ENCODE measurements at regions not wholly inside any gene's neighbourhood (a gene's known extent, or its start where the extent isn't known, plus 50 kb on each side); places are given as distances from the start of the nearest gene placed in this dataset.

GRCh38 chr12:125443341-125443740 lies 378.1 kb downstream of the AACS start:
- Histone ChIP-seq H3K4me3 (ENCODE audit: low read length) (no peak overlapping the region), H3K27me3 (ENCODE audit: insufficient read depth, low read length) (no peaks in the 10 kb centered on the region), H3K27ac (ENCODE audit: low read length) (no peak overlapping the region), H3K9me3 (ENCODE audit: insufficient read depth, low read depth, low read length) (no peaks in the 10 kb centered on the region), H3K9ac (ENCODE audit: low read depth, low read length) (no peak overlapping the region), H3K4me1 (ENCODE audit: insufficient read depth, low read length) (no peaks in the 10 kb centered on the region; the same call in 1 of the 2 replicates), H3K36me3 (ENCODE audit: insufficient read depth, low read depth, low read length) (no peaks in the 10 kb centered on the region)

GRCh38 chr12:125451408-125451807 lies 386.2 kb downstream of the AACS start:
- Histone ChIP-seq H3K9me3 (ENCODE audit: insufficient read depth, low read depth, low read length) (no peaks in the 10 kb centered on the region), H3K27me3 (ENCODE audit: insufficient read depth, low read length) (no peaks in the 10 kb centered on the region), H3K4me1 (ENCODE audit: insufficient read depth, low read length) (no peaks in the 10 kb centered on the region), H3K27ac (ENCODE audit: low read length) (no peak overlapping the region), H3K9ac (ENCODE audit: low read depth, low read length) (no peak overlapping the region), H3K36me3 (ENCODE audit: insufficient read depth, low read depth, low read length) (no peaks in the 10 kb centered on the region), H3K4me3 (ENCODE audit: low read length) (no peak overlapping the region)

GRCh38 chr12:125453751-125454150 lies 388.5 kb downstream of the AACS start:
- H3K27ac ChIP-seq (ENCODE audit: low read length): no peak overlapping the region
- no peak overlapping the region for H3K4me3 ChIP-seq (ENCODE audit: low read length)
- no peaks in the 10 kb centered on the region for H3K36me3 ChIP-seq (ENCODE audit: insufficient read depth, low read depth, low read length)
- no peaks in the 10 kb centered on the region for H3K4me1 ChIP-seq (ENCODE audit: insufficient read depth, low read length)
- no peaks in the 10 kb centered on the region for H3K9me3 ChIP-seq (ENCODE audit: insufficient read depth, low read depth, low read length)
- H3K9ac ChIP-seq (ENCODE audit: low read depth, low read length): no peak overlapping the region
- no peaks in the 10 kb centered on the region for H3K27me3 ChIP-seq (ENCODE audit: insufficient read depth, low read length)

GRCh38 chr12:125454291-125454690 lies 389.1 kb downstream of the AACS start:
- no peak overlapping the region for H3K27ac ChIP-seq (ENCODE audit: low read length)
- H3K4me3 ChIP-seq (ENCODE audit: low read length): no peak overlapping the region
- H3K27me3 ChIP-seq (ENCODE audit: insufficient read depth, low read length): no peaks in the 10 kb centered on the region
- H3K36me3 ChIP-seq (ENCODE audit: insufficient read depth, low read depth, low read length): no peaks in the 10 kb centered on the region
- no peaks in the 10 kb centered on the region for H3K9me3 ChIP-seq (ENCODE audit: insufficient read depth, low read depth, low read length)
- H3K4me1 ChIP-seq (ENCODE audit: insufficient read depth, low read length): no peaks in the 10 kb centered on the region
- H3K9ac ChIP-seq (ENCODE audit: low read depth, low read length): no peak overlapping the region

- no peak overlapping the region for H3K27ac ChIP-seq (ENCODE audit: low read length)
- H3K9ac ChIP-seq (ENCODE audit: low read depth, low read length): no peak overlapping the region
- no peaks in the 10 kb centered on the region for H3K36me3 ChIP-seq (ENCODE audit: insufficient read depth, low read depth, low read length)
Measured at GRCh38 chr12:125454786-125455480, 389.7 kb downstream of the AACS start.

GRCh38 chr12:125455556-125455955 lies 390.3 kb downstream of the AACS start:
- Histone ChIP-seq H3K36me3 (ENCODE audit: insufficient read depth, low read depth, low read length) (no peaks in the 10 kb centered on the region), H3K27me3 (ENCODE audit: insufficient read depth, low read length) (no peaks in the 10 kb centered on the region), H3K9me3 (ENCODE audit: insufficient read depth, low read depth, low read length) (no peaks in the 10 kb centered on the region), H3K9ac (ENCODE audit: low read depth, low read length) (no peak overlapping the region), H3K4me3 (ENCODE audit: low read length) (no peak overlapping the region), H3K27ac (ENCODE audit: low read length) (no peak overlapping the region), H3K4me1 (ENCODE audit: insufficient read depth, low read length) (no peaks in the 10 kb centered on the region)

More at GRCh38 chr12:125454786-125455480, 389.7 kb downstream of the AACS start:
- H3K4me1 ChIP-seq (ENCODE audit: insufficient read depth, low read length): no peaks in the 10 kb centered on the region
- no peaks in the 10 kb centered on the region for H3K27me3 ChIP-seq (ENCODE audit: insufficient read depth, low read length)
- H3K9me3 ChIP-seq (ENCODE audit: insufficient read depth, low read depth, low read length): no peaks in the 10 kb centered on the region
- H3K4me3 ChIP-seq (ENCODE audit: low read length): no peak overlapping the region

GRCh38 chr12:125458552-125459268 lies 393.5 kb downstream of the AACS start:
- no peaks in the 10 kb centered on the region for H3K27me3 ChIP-seq (ENCODE audit: insufficient read depth, low read length)
- H3K36me3 ChIP-seq (ENCODE audit: insufficient read depth, low read depth, low read length): no peaks in the 10 kb centered on the region
- no peaks in the 10 kb centered on the region for H3K4me1 ChIP-seq (ENCODE audit: insufficient read depth, low read length)
- H3K9me3 ChIP-seq (ENCODE audit: insufficient read depth, low read depth, low read length): no peaks in the 10 kb centered on the region
- H3K9ac ChIP-seq (ENCODE audit: low read depth, low read length): no peak overlapping the region
- no peak overlapping the region for H3K27ac ChIP-seq (ENCODE audit: low read length)
- no peak overlapping the region for H3K4me3 ChIP-seq (ENCODE audit: low read length)

- no peaks in the 10 kb centered on the region for H3K27me3 ChIP-seq (ENCODE audit: insufficient read depth, low read length)
- H3K36me3 ChIP-seq (ENCODE audit: insufficient read depth, low read depth, low read length): no peaks in the 10 kb centered on the region
- no peak overlapping the region for H3K27ac ChIP-seq (ENCODE audit: low read length)
- H3K4me1 ChIP-seq (ENCODE audit: insufficient read depth, low read length): no peaks in the 10 kb centered on the region
- H3K4me3 ChIP-seq (ENCODE audit: low read length): no peak overlapping the region
- H3K9me3 ChIP-seq (ENCODE audit: insufficient read depth, low read depth, low read length): no peaks in the 10 kb centered on the region
- no peak overlapping the region for H3K9ac ChIP-seq (ENCODE audit: low read depth, low read length)
Measured at GRCh38 chr12:125461831-125462230, 396.6 kb downstream of the AACS start.

- Histone ChIP-seq H3K4me1 (ENCODE audit: insufficient read depth, low read length) (no peaks in the 10 kb centered on the region), H3K27me3 (ENCODE audit: insufficient read depth, low read length) (no peaks in the 10 kb centered on the region), H3K4me3 (ENCODE audit: low read length) (no peak overlapping the region), H3K9me3 (ENCODE audit: insufficient read depth, low read depth, low read length) (no peaks in the 10 kb centered on the region), H3K36me3 (ENCODE audit: insufficient read depth, low read depth, low read length) (no peaks in the 10 kb centered on the region), H3K27ac (ENCODE audit: low read length) (no peak overlapping the region), H3K9ac (ENCODE audit: low read depth, low read length) (no peak overlapping the region)
Measured at GRCh38 chr12:125463386-125463785, 398.2 kb downstream of the AACS start.

GRCh38 chr12:125467363-125467762 lies 402.1 kb downstream of the AACS start:
- no peak overlapping the region for H3K27ac ChIP-seq (ENCODE audit: low read length)
- no peak overlapping the region for H3K9ac ChIP-seq (ENCODE audit: low read depth, low read length)
- H3K9me3 ChIP-seq (ENCODE audit: insufficient read depth, low read depth, low read length): no peaks in the 10 kb centered on the region

GRCh38 chr12:125469683-125470082 lies 404.4 kb downstream of the AACS start:
- H3K27me3 ChIP-seq (ENCODE audit: insufficient read depth, low read length): no peaks in the 10 kb centered on the region
- H3K4me1 ChIP-seq (ENCODE audit: insufficient read depth, low read length): no peaks in the 10 kb centered on the region
- no peak overlapping the region for H3K9ac ChIP-seq (ENCODE audit: low read depth, low read length)
- H3K36me3 ChIP-seq (ENCODE audit: insufficient read depth, low read depth, low read length): no peaks in the 10 kb centered on the region
- H3K4me3 ChIP-seq (ENCODE audit: low read length): no peak overlapping the region
- H3K27ac ChIP-seq (ENCODE audit: low read length): no peak overlapping the region
- no peaks in the 10 kb centered on the region for H3K9me3 ChIP-seq (ENCODE audit: insufficient read depth, low read depth, low read length)

More at GRCh38 chr12:125467363-125467762, 402.1 kb downstream of the AACS start:
- Histone ChIP-seq H3K36me3 (ENCODE audit: insufficient read depth, low read depth, low read length) (no peaks in the 10 kb centered on the region), H3K4me3 (ENCODE audit: low read length) (no peak overlapping the region), H3K4me1 (ENCODE audit: insufficient read depth, low read length) (no peaks in the 10 kb centered on the region), H3K27me3 (ENCODE audit: insufficient read depth, low read length) (no peaks in the 10 kb centered on the region)

Measured in iPS-20b (cell line).